Pons (tissue), 1 donor: ENCODE measurements at regions not wholly inside any gene's neighbourhood (a gene's known extent, or its start where the extent isn't known, plus 50 kb on each side); places are given as distances from the start of the nearest gene placed in this dataset.
"Not testable (repeated sequence)": the region's sequence is repeated elsewhere in the genome, so short reads cannot be mapped to it uniquely, and the experiment has no call there.

ENCODE experiments used
- DNase-seq: peaks from one replicate; pipeline ENCODE4 v3.0.0-alpha.2; 2016; ENCODE audit warnings: low spot score

- DNase-seq: no peak
These were observed 74.0 kb downstream of the MAB21L3 start for GRCh38 chr1:116185161-116185701.

GRCh38 chr1:116189481-116189880, 78.3 kb downstream of the MAB21L3 start:
- DNase-seq: no peak

GRCh38 chr1:116191294-116191693, 80.1 kb downstream of the MAB21L3 start:
- DNase-seq: no peak

- no peak for DNase-seq
These were observed 82.6 kb downstream of the MAB21L3 start for GRCh38 chr1:116193768-116194167.

GRCh38 chr1:116194568-116194967, 83.4 kb downstream of the MAB21L3 start:
- DNase-seq: no peak

- DNase-seq: no peak
These were observed 84.1 kb downstream of the MAB21L3 start for GRCh38 chr1:116195077-116195868.

- not testable (repeated sequence) for DNase-seq
These were observed 89.1 kb downstream of the MAB21L3 start for GRCh38 chr1:116200343-116200742.

GRCh38 chr1:116201911-116202310, 90.7 kb downstream of the MAB21L3 start:
- no peak for DNase-seq

- DNase-seq: no peak
These were observed 92.1 kb downstream of the MAB21L3 start for GRCh38 chr1:116203181-116203723.

- no peak for DNase-seq
These were observed 92.7 kb downstream of the MAB21L3 start for GRCh38 chr1:116203920-116204319.

- DNase-seq: no peak
These were observed 94.9 kb downstream of the MAB21L3 start for GRCh38 chr1:116205941-116206679.

- DNase-seq: no peak
These were observed 96.0 kb downstream of the MAB21L3 start for GRCh38 chr1:116207126-116207735.

GRCh38 chr1:116208136-116208535, 96.9 kb downstream of the MAB21L3 start:
- DNase-seq: no peak

GRCh38 chr1:116211294-116211693, 100.1 kb downstream of the MAB21L3 start:
- no peak for DNase-seq

- no peak for DNase-seq
These were observed 107.7 kb downstream of the MAB21L3 start for GRCh38 chr1:116218922-116219321.

GRCh38 chr1:116219651-116220434, 108.6 kb downstream of the MAB21L3 start:
- no peak for DNase-seq

GRCh38 chr1:116224111-116224510, 112.9 kb downstream of the MAB21L3 start:
- DNase-seq: no peak

- no peak for DNase-seq
These were observed 113.4 kb downstream of the MAB21L3 start for GRCh38 chr1:116224561-116224960.

GRCh38 chr1:116226017-116226416, 114.8 kb downstream of the MAB21L3 start:
- no peak for DNase-seq

GRCh38 chr1:116228511-116228910, 117.3 kb downstream of the MAB21L3 start:
- DNase-seq: no peak

- DNase-seq: no peak
These were observed 119.5 kb downstream of the MAB21L3 start for GRCh38 chr1:116230712-116231111.

GRCh38 chr1:116231752-116232151, 120.6 kb downstream of the MAB21L3 start:
- no peak for DNase-seq
